IPS-18a (cell line): ENCODE measurements at regions not wholly inside any gene's neighbourhood (a gene's known extent, or its start where the extent isn't known, plus 50 kb on each side); places are given as distances from the start of the nearest gene placed in this dataset.
"Not testable (repeated sequence)": the region's sequence is repeated elsewhere in the genome, so short reads cannot be mapped to it uniquely, and the experiment has no call there.

ENCODE experiments used
- H3K27ac ChIP-seq: one replicate; pipeline ENCODE4 v1.5.1; 2013; ENCODE audit warnings: low read length
- H3K27me3 ChIP-seq: one replicate; pipeline ENCODE4 v1.6.1; 2013; ENCODE audit warnings: mild to moderate bottlenecking, low read length; ENCODE audit not compliant: control insufficient read depth, insufficient read depth
- H3K36me3 ChIP-seq: one replicate; pipeline ENCODE4 v1.6.1; 2013; ENCODE audit warnings: low read depth, low read length; ENCODE audit not compliant: control insufficient read depth
- H3K4me1 ChIP-seq: one replicate; pipeline ENCODE4 v1.6.1; 2013; ENCODE audit warnings: low read depth, low read length; ENCODE audit not compliant: control insufficient read depth
- H3K4me3 ChIP-seq: one replicate; pipeline ENCODE4 v1.5.1; 2013; ENCODE audit warnings: low read length
- H3K9ac ChIP-seq: one replicate; pipeline ENCODE4 v1.6.1; 2013; ENCODE audit warnings: mild to moderate bottlenecking, low read length, moderate library complexity
- H3K9me3 ChIP-seq: one replicate; pipeline ENCODE4 v1.6.1; 2013; ENCODE audit warnings: low read depth, low read length; ENCODE audit not compliant: control insufficient read depth

DNA sequence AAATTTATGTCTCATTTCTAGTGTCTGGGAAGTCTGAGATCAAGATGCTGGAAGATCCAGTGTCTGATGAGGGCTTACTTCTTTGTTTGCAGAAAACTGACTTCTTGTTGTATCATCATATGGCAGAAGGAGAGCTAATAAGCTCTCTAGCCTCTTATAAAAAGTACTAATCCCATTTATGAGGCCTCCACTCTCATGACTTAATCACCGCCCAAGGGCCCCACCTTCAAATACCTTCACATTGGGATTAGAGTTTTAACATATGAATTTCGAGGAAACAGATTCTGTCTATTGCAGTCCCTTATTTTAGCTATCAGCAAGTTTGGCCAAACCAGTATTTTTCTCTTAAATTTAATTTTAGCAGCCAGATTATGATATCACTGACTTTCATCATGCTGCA lies 150.2 kb upstream of the TMPRSS15 start:
- no peaks in the 10 kb centered on the region for H3K9me3 ChIP-seq
- no peak overlapping the region for H3K4me3 ChIP-seq
- H3K4me1 ChIP-seq = no peaks in the 10 kb centered on the region
- no peaks in the 10 kb centered on the region for H3K36me3 ChIP-seq
- H3K27me3 ChIP-seq = no peaks in the 10 kb centered on the region
- H3K27ac ChIP-seq = no peak overlapping the region
- no peak overlapping the region for H3K9ac ChIP-seq

DNA sequence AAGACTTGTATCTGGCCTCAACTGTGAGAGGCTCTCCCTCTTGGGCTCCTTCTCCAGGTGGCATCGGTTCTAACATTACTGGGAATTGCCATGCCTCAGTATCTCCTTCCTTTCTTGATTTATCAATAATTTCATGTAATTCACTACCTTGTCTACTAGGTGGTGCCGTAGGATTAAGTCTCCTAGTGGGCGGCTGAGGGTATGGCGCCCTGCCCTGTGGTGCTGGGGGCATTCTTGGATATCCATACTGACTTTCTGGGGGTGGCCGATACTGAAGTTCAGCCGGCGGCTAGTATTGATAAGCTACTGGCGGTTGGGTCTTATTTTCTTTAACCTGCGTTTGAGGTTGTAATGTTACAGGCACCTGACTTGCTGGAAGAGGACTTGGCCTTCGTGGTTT lies 164.2 kb upstream of the TMPRSS15 start:
- H3K27me3 ChIP-seq, H3K36me3 ChIP-seq, H3K27ac ChIP-seq, H3K4me3 ChIP-seq, H3K4me1 ChIP-seq, H3K9ac ChIP-seq, H3K9me3 ChIP-seq: not testable (repeated sequence)

DNA sequence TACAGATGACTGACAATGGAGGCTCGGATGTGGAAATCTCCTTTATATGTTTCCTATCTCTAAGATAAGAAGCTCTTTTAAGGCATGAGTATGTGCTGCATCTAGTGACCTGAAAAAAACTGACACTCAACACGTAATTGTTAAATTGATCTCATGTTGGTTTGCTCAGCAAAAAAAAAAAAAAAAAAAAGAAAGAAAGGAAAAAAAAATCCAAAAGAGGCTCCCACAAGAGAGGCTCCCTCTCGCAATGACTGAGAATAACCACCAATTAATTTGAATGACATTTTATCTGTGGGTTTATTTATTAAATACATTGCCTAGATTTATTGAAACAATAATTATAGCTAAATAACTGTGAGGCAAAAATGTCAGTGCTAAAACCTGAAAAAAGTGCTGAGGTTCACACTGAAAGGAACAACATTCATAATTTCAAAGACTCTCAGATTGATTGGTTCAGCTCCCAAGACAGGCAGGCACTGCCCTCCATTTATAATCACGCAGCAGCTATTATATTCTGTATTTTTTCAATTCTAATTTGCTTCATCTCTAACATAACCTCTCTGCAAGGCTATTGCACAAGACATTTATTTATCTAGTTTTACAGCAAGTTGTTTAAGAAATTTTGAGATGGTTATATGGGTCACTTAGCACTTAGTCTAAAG lies 184.5 kb upstream of the TMPRSS15 start:
- no peaks in the 10 kb centered on the region for H3K36me3 ChIP-seq
- no peaks in the 10 kb centered on the region for H3K4me1 ChIP-seq
- no peak overlapping the region for H3K27ac ChIP-seq
- H3K27me3 ChIP-seq = no peaks in the 10 kb centered on the region
- H3K9ac ChIP-seq = no peak overlapping the region
- H3K4me3 ChIP-seq = no peak overlapping the region
- H3K9me3 ChIP-seq = no peaks in the 10 kb centered on the region

DNA sequence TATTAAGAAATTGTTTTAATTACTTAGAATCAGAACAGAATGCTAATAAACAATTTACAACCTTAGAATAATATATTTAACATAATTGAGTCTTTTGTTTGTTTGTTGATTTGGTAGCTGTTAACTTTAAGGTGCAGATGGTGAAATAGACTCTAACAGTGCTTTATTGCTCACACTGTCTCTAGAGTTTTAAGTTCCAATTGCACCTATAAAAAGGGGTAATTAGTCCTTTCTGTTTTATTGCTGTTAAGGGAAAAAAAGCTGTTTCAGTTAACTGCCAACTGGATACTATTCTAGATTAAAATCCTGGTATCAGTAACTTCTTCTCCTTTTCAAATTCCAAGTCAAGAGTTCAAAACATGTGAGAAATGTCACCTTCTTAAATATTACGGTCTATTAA lies 197.6 kb upstream of the TMPRSS15 start:
- Histone ChIP-seq H3K36me3 (no peaks in the 10 kb centered on the region), H3K4me3 (no peak overlapping the region), H3K9ac (no peak overlapping the region), H3K9me3 (no peaks in the 10 kb centered on the region), H3K4me1 (peaks cover 19% of the 10 kb centered on the region), H3K27me3 (no peaks in the 10 kb centered on the region), H3K27ac (no peak overlapping the region)

DNA sequence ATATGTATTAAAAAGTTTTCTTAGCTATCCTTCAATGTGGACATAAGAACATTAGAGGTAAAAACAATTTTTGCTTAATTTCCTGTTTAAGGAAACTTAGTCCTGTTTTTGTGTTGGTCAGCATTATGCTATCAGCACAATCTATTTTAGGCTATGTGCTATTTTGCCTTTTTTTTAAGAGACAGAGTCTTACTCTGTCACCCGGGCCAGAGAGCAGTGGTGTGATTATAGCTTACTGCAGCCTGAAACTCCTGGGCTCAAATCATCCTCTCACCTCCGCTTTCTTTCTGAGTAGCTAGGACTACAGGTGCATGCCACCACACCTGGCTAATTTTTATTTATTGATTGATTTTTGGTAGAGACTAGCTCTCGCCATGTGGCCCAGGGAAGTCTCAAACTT lies 199.1 kb upstream of the TMPRSS15 start:
- Histone ChIP-seq H3K4me1 (peaks cover 19% of the 10 kb centered on the region), H3K27ac (no peak overlapping the region), H3K9ac (no peak overlapping the region), H3K4me3 (no peak overlapping the region), H3K36me3 (no peaks in the 10 kb centered on the region), H3K9me3 (no peaks in the 10 kb centered on the region), H3K27me3 (no peaks in the 10 kb centered on the region)

DNA sequence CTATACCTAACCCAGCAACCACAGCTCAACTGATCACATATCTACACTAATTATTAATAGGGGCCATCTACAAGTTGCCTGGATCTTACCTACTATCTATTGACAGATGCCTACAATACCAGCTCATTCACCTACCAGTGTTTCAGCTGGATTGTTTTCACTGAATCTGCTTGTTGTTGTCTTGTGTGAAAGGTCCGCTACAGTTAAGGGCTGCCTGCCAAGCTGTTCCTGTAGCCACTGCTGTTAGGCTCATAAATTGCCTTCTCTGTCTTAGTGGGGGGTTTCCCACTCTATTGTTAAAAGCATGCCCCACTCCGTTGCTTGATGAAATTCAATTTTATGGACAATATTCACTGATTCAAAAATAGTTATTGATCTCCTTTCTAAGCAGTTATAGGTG lies 199.7 kb upstream of the TMPRSS15 start:
- Histone ChIP-seq H3K9ac (no peak overlapping the region), H3K27me3 (no peaks in the 10 kb centered on the region), H3K36me3 (no peaks in the 10 kb centered on the region), H3K27ac (no peak overlapping the region), H3K4me3 (no peak overlapping the region), H3K9me3 (no peaks in the 10 kb centered on the region), H3K4me1 (peaks cover 19% of the 10 kb centered on the region)

DNA sequence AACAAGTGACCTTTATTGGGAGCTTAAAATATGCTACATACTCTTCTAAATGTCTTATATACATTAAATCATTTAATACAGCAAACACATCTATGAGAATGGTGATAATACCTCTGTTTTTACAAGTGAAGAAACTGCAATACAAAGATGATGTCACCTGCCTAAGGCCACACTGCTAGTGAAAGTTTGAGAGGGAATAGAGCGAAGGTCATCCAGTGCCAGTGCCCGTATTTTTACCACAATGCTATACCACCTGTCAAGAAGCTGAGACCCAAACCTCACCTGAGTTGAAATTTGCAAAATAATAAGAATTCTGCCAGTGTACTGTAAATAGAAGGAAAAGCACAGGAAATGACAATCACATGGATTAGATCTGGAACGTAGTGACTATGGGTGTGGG lies 200.4 kb upstream of the TMPRSS15 start:
- Histone ChIP-seq H3K9me3 (no peaks in the 10 kb centered on the region), H3K9ac (no peak overlapping the region), H3K4me3 (no peak overlapping the region), H3K36me3 (no peaks in the 10 kb centered on the region), H3K27me3 (no peaks in the 10 kb centered on the region), H3K4me1 (peaks cover 19% of the 10 kb centered on the region), H3K27ac (no peak overlapping the region)

DNA sequence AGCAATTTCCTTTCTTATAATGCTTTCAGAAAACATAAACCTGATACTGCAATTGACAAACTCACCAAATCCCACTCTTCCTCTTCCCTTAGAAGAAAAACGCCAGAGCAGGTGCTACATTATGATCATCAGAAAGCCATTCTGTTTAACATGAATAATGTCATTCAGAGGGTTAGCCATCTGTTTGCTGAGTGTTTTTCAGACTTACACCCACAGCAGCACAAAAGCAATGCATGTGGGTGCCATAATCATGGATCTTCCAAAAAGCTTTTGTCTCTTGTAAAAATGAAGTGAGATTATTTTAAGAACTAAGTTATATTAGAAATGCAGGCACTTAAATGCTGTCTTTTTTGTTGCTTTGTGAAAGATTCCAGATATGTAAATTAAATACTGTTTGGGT lies 204.6 kb upstream of the TMPRSS15 start:
- peaks cover 3% of the 10 kb centered on the region for H3K4me1 ChIP-seq

DNA sequence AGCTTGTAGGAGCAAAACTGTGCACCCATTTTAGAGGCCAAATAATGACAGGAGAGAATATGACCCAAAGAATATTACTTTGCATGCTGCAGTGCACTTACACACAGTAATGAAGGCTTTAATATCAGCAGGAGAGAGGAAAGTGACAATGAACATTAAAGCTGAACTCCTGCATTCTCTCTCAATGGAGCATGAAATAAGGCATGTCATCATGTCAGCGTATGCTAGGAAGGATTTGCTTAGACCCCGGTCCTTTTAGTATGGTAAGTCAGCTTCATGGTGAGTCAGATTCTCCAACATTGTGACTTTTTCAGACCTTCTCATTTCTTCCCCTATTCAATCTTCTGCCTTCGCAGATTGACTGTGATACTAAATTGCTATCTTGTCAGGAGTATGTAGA lies 210.7 kb upstream of the TMPRSS15 start:
- H3K27ac ChIP-seq = no peak overlapping the region
- no peak overlapping the region for H3K4me3 ChIP-seq
- H3K36me3 ChIP-seq = no peaks in the 10 kb centered on the region
- no peak overlapping the region for H3K9ac ChIP-seq
- H3K27me3 ChIP-seq = no peaks in the 10 kb centered on the region
- no peaks in the 10 kb centered on the region for H3K4me1 ChIP-seq
- H3K9me3 ChIP-seq = no peaks in the 10 kb centered on the region

More for the DNA sequence above, 204.6 kb upstream of the TMPRSS15 start:
- H3K9me3 ChIP-seq = no peaks in the 10 kb centered on the region
- no peak overlapping the region for H3K4me3 ChIP-seq
- H3K36me3 ChIP-seq = no peaks in the 10 kb centered on the region
- no peaks in the 10 kb centered on the region for H3K27me3 ChIP-seq
- no peak overlapping the region for H3K9ac ChIP-seq
- H3K27ac ChIP-seq = no peak overlapping the region

DNA sequence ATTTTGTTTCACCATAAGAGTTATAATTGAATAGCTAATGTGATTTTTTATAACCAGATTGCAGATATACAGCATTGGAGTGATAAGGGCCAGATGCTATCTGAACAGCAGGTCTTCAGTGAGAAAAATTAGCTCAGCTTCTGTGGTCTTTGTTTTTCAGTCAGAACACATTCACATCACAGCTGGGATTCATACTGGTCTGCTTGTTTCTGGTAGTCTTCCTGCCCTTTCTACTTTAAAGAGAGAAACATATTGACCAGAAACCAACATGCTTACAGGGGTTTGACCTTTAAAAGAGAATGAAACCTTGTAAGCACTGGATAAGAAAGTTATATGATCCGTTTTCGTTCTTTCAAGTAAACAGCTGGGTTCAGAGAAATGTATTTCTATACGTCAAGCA lies 213.7 kb upstream of the TMPRSS15 start:
- Histone ChIP-seq H3K9me3 (no peaks in the 10 kb centered on the region), H3K36me3 (no peaks in the 10 kb centered on the region), H3K27ac (no peak overlapping the region), H3K4me3 (no peak overlapping the region), H3K4me1 (no peaks in the 10 kb centered on the region), H3K9ac (no peak overlapping the region), H3K27me3 (no peaks in the 10 kb centered on the region)

DNA sequence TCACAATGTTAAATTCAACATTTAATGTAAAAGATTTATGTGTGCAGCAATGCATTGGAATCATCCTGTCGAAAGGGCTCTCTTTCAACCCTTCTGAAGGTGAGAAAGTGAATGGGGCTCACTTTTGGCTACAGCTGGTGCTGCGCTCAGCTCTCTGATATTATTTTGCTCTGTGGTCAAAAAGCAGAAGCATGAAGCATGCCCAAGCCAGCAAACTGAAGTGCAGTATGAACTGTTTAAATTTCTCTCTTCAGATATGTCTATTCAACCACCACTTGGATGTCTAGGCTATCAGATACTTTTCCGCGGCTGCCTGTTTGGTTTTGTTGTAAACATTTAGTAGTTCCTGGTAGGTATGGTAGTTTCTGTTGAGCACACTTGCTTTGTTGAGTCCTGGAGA lies 216.9 kb upstream of the TMPRSS15 start:
- H3K27me3 ChIP-seq = no peaks in the 10 kb centered on the region
- no peak overlapping the region for H3K9ac ChIP-seq
- no peaks in the 10 kb centered on the region for H3K4me1 ChIP-seq
- H3K9me3 ChIP-seq = no peaks in the 10 kb centered on the region
- no peak overlapping the region for H3K4me3 ChIP-seq
- no peaks in the 10 kb centered on the region for H3K36me3 ChIP-seq
- H3K27ac ChIP-seq = no peak overlapping the region

DNA sequence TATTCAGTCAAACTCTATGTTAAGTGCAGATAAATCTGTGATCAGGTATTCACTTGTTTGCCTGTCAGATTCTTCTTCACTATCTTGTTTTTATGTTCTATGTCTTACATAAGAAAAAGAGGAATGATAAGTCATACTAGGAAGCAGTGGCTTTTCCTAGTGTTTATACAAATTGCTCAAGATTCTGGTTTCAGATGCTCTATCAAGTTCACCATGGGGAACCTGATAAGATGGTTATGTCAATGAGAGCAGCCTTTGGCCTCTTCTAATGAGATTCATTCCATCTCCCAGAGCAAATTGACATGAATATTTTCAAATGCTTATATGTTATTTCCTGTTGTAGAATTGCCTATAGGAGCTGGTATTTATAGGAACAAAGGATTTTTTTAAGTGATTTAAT lies 218.8 kb upstream of the TMPRSS15 start:
- Histone ChIP-seq H3K27me3 (no peaks in the 10 kb centered on the region), H3K9me3 (no peaks in the 10 kb centered on the region), H3K4me1 (no peaks in the 10 kb centered on the region), H3K4me3 (no peak overlapping the region), H3K36me3 (no peaks in the 10 kb centered on the region), H3K9ac (no peak overlapping the region), H3K27ac (no peak overlapping the region)
